CD4-positive, alpha-beta T cell (primary cell): ENCODE measurements at regions not wholly inside any gene's neighbourhood (a gene's known extent, or its start where the extent isn't known, plus 50 kb on each side); places are given as distances from the start of the nearest gene placed in this dataset.

ENCODE experiments used
- ATAC-seq: fragments of 200-7000 bp; cut with Tn5 transposase; one replicate; pipeline ENCODE4 v1.10.0; 2022; ENCODE audit warnings: mild to moderate bottlenecking; ENCODE audit not compliant: poor library complexity
- CTCF ChIA-PET: fragments of 350-600 bp; sonication (Branson Sonifier 250); formaldehyde crosslinking; loops from one replicate; lab custom pipeline; 2021; ENCODE audit warnings: antibody characterized with exemption, inconsistent platforms; lab: Charles Lee
- POLR2A ChIA-PET: fragments of 350-600 bp; sonication (Branson Sonifier 250); formaldehyde crosslinking; loops from one replicate; lab custom pipeline; 2021; ENCODE audit warnings: antibody characterized with exemption, inconsistent platforms; lab: Charles Lee
- DNase-seq, 14 experiments: peaks; one replicate each; pipeline ENCODE4 v3.0.0-alpha.2; 2013 to 2020; ENCODE audit warnings: mixed read lengths in 2 of 14
- H3K27ac ChIP-seq, 2 donors: one replicate each; pipeline versions ENCODE4 v1.5.1 to v1.7.0; 2013; ENCODE audit warnings: low read length in 2 of 2, low read depth in 1 of 2, mild to moderate bottlenecking in 1 of 2
- H3K27me3 ChIP-seq, 2 experiments: 1 replicate in 1 of 2; 2 replicates in 1 of 2; pipeline versions ENCODE4 v1.6.1 to v1.7.0; 2013; ENCODE audit warnings: low read length in 2 of 2, control low read depth in 1 of 2, mild to moderate bottlenecking in 1 of 2, moderate library complexity in 1 of 2; ENCODE audit not compliant: insufficient read depth in 2 of 2, control insufficient read depth in 1 of 2
- H3K36me3 ChIP-seq: one replicate; pipeline ENCODE4 v1.6.1; 2013; ENCODE audit warnings: low read length, control low read depth; ENCODE audit not compliant: insufficient read depth
- H3K4me1 ChIP-seq: one replicate; pipeline ENCODE4 v1.6.1; 2013; ENCODE audit warnings: low read length, control low read depth; ENCODE audit not compliant: insufficient read depth
- H3K4me3 ChIP-seq: one replicate; pipeline ENCODE4 v1.5.1; 2013; ENCODE audit warnings: mild to moderate bottlenecking, low read length, moderate library complexity
- H3K9me3 ChIP-seq, 2 experiments: 1 replicate in 1 of 2; 2 replicates in 1 of 2; pipeline versions ENCODE4 v1.6.1 to v1.7.0; 2013; ENCODE audit warnings: low read length in 2 of 2, mild to moderate bottlenecking in 2 of 2, control low read depth in 1 of 2, moderate library complexity in 1 of 2; ENCODE audit not compliant: control insufficient read depth in 1 of 2, insufficient read depth in 1 of 2
- H3K27ac Mint-ChIP-seq: one replicate; pipeline ENCODE4 v1.8.0; 2020; ENCODE audit warnings: mixed read lengths
- H3K27me3 Mint-ChIP-seq: one replicate; pipeline ENCODE4 v1.8.0; 2021; ENCODE audit warnings: mixed read lengths
- H3K36me3 Mint-ChIP-seq: one replicate; pipeline ENCODE4 v1.8.0; 2021; ENCODE audit warnings: low read depth, mixed read lengths
- H3K4me1 Mint-ChIP-seq: one replicate; pipeline ENCODE4 v1.8.0; 2021; ENCODE audit warnings: low read depth, mixed read lengths
- H3K4me3 Mint-ChIP-seq: one replicate; pipeline ENCODE4 v1.8.0; 2020; ENCODE audit warnings: mild to moderate bottlenecking, mixed read lengths
- H3K9me3 Mint-ChIP-seq: one replicate; pipeline ENCODE4 v1.8.0; 2020; ENCODE audit warnings: mixed read lengths
- intact Hi-C, 2 experiments: fragments of 100-400 bp; cut with DNase I in 1 of 2; cut with micrococcal nuclease in 1 of 2; formaldehyde crosslinking; loops; one replicate each; pipeline versions ENCODE4 v1.15.1 to v1.9.0; 2023 to 2025; cut with DNase I, micrococcal nuclease
- TF ChIP-seq, protein P1 (sequence below): fragments of 200-600 bp; IDR thresholded peaks from one replicate; pipeline ENCODE4 v1.8.0; 2022; ENCODE audit warnings: antibody characterized with exemption, mild to moderate bottlenecking

DNA sequence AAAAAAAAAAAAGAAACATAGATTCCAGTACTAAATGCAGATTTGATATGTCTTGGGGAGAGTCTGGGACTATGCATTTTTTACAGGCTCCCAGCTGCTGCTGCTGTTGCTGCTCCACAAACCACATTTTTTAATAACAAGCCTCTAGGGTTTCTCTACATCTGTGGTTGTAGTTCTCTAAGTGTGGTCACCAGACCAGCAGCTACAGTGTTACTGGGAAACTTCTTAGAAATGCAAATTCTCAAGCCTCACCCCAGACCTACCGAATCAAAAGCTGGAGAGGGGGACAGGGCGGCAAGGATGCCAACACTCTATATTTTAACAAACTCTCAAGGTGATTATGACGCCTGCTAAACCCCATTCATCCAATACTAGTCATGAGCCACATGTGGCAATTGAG lies 293.4 kb upstream of the PTGER4 start:
- POLR2A ChIA-PET, result interaction anchor here (1.5 kb wide), 1 partner anchor 20 kb away, joined by 6 read pairs; no protein-coding TSS in a partner anchor
- DNase-seq (peak in 4 of 14 experiments; percentile 9 to 76 (median 61)), ATAC-seq (peak; percentile 62)
- CTCF ChIA-PET, result no interaction called here
- Histone ChIP-seq H3K4me3 (no peak overlapping the region), H3K27ac (peak overlapping the region in 1 of 2 donors; percentile 33), H3K4me1 (peaks cover 45% of the 10 kb centered on the region), H3K9me3 (no peaks in the 10 kb centered on the region), H3K27me3 (no peaks in the 10 kb centered on the region), H3K36me3 (no peaks in the 10 kb centered on the region)
- no peak overlapping the region for H3K4me3 Mint-ChIP-seq
- peaks cover 82% of the 10 kb centered on the region for H3K4me1 Mint-ChIP-seq
- no peaks in the 10 kb centered on the region for H3K27me3 Mint-ChIP-seq
- peak overlapping the region; percentile 65 for H3K27ac Mint-ChIP-seq
- no peaks in the 10 kb centered on the region for H3K36me3 Mint-ChIP-seq
- no peaks in the 10 kb centered on the region for H3K9me3 Mint-ChIP-seq
- TF ChIP-seq, protein P1, sequence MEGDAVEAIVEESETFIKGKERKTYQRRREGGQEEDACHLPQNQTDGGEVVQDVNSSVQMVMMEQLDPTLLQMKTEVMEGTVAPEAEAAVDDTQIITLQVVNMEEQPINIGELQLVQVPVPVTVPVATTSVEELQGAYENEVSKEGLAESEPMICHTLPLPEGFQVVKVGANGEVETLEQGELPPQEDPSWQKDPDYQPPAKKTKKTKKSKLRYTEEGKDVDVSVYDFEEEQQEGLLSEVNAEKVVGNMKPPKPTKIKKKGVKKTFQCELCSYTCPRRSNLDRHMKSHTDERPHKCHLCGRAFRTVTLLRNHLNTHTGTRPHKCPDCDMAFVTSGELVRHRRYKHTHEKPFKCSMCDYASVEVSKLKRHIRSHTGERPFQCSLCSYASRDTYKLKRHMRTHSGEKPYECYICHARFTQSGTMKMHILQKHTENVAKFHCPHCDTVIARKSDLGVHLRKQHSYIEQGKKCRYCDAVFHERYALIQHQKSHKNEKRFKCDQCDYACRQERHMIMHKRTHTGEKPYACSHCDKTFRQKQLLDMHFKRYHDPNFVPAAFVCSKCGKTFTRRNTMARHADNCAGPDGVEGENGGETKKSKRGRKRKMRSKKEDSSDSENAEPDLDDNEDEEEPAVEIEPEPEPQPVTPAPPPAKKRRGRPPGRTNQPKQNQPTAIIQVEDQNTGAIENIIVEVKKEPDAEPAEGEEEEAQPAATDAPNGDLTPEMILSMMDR, result no peak
- intact Hi-C loops, result loop anchor here in 1 of 2 experiments (5.0 kb wide), 1 partner anchor 301 kb away; no protein-coding TSS in a partner anchor

DNA sequence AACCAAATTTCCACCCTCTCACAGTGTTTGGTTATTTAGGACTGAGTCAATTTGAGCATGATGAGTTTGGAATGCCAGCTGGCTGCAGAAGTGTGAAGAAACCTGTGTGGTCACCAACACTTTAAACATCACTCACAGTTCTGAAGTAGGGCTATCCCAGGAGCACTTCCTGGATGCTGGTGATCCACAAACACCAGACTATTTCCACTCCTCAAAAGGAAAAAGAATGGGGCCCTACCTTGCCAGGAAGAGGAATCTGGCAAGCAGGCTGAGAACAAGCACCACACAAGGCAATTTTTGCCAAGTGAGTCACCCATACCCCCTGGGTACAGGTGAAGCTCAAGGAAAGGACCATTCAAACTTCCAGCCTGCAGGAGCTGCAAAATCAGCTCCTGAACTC lies 294.2 kb upstream of the PTGER4 start:
- DNase-seq (peak in 2 of 14 experiments; percentile 12 to 33), ATAC-seq (no peak)
- no peaks in the 10 kb centered on the region for H3K9me3 Mint-ChIP-seq
- Histone ChIP-seq H3K9me3 (no peaks in the 10 kb centered on the region), H3K27me3 (no peaks in the 10 kb centered on the region), H3K27ac (peak overlapping the region in 1 of 2 donors; percentile 28), H3K36me3 (no peaks in the 10 kb centered on the region), H3K4me3 (no peak overlapping the region), H3K4me1 (peaks cover 38% of the 10 kb centered on the region)
- no peaks in the 10 kb centered on the region for H3K27me3 Mint-ChIP-seq
- TF ChIP-seq, protein P1, result no peak
- no peak overlapping the region for H3K4me3 Mint-ChIP-seq
- no peaks in the 10 kb centered on the region for H3K36me3 Mint-ChIP-seq
- CTCF ChIA-PET, result interaction anchor here (1.0 to 1.3 kb wide), 2 partner anchors 9 to 295 kb away, joined by 3 read pairs; no protein-coding TSS in a partner anchor
- H3K4me1 Mint-ChIP-seq, result peaks cover 74% of the 10 kb centered on the region
- H3K27ac Mint-ChIP-seq, result peak overlapping the region; percentile 65
- POLR2A ChIA-PET, result interaction anchor here (0.6 to 1.5 kb wide), 6 partner anchors 18 to 295 kb away, joined by 3 to 6 read pairs (median 4); no protein-coding TSS in a partner anchor
- intact Hi-C loops, result loop anchor here in 1 of 2 experiments (2.0 to 5.0 kb wide), 2 partner anchors 25 to 302 kb away; no protein-coding TSS in a partner anchor

DNA sequence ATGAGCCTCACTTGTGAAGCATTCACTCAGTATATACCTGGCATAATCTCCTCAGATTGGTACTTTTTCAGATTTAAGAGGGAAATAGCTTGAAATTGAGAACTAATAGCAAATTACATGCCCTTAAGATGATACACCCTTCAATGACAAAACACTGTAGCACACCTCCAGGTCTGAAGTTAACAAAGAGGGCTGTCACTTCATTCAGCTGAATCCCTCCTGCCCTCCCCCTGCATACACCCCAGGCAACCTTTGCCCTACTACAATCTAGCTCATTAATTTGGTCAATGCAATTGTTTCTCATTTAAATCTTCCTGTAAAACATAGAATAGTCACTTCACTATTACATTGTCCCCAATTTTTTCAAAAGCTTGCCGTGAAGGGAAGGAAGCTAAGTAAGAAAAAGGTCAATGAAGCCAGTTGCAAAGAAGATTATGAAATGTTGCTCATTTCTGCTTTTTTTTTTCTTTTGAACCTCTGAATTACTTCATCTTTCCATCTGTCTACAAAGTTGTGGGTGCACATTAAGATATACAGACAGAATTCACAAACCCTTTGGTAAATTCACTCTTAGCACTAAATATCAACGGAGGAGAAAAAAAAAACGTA lies 294.8 kb upstream of the PTGER4 start:
- H3K9me3 Mint-ChIP-seq, result peaks cover 3% of the 10 kb centered on the region
- H3K36me3 Mint-ChIP-seq, result no peaks in the 10 kb centered on the region
- ATAC-seq, result no peak
- POLR2A ChIA-PET, result interaction anchor here (0.6 to 1.5 kb wide), 9 partner anchors 9 to 296 kb away, joined by 3 to 6 read pairs (median 4); no protein-coding TSS in a partner anchor
- peaks cover 68% of the 10 kb centered on the region for H3K4me1 Mint-ChIP-seq
- intact Hi-C loops, result loop anchor here in 1 of 2 experiments (2.0 to 5.0 kb wide), 2 partner anchors 26 to 302 kb away; no protein-coding TSS in a partner anchor
- H3K4me3 ChIP-seq, result no peak overlapping the region
- peak overlapping the region; percentile 54 for H3K27ac Mint-ChIP-seq
- peak in 1 of 14 experiments; percentile 18 for DNase-seq
- no peaks in the 10 kb centered on the region for H3K27me3 ChIP-seq
- peak overlapping the region; percentile 5 for H3K4me3 Mint-ChIP-seq
- TF ChIP-seq, protein P1, result no peak
- H3K27me3 Mint-ChIP-seq, result no peaks in the 10 kb centered on the region
- no peaks in the 10 kb centered on the region for H3K36me3 ChIP-seq
- H3K9me3 ChIP-seq, result no peaks in the 10 kb centered on the region
- CTCF ChIA-PET, result interaction anchor here (1.0 to 1.5 kb wide), 3 partner anchors 9 to 296 kb away, joined by 3 to 5 read pairs (median 3); no protein-coding TSS in a partner anchor
- H3K27ac ChIP-seq, result peak overlapping the region in 1 of 2 donors; percentile 63
- H3K4me1 ChIP-seq, result peaks cover 32% of the 10 kb centered on the region
